ENCODE measurements at regions not wholly inside any gene's neighbourhood (a gene's known extent, or its start where the extent isn't known, plus 50 kb on each side); places are given as distances from the start of the nearest gene placed in this dataset.

- no peak for DNase-seq
- H3K9me3 ChIP-seq (ENCODE audit: low read length) = no peaks in the 10 kb centered on the region
- no peaks in the 10 kb centered on the region for H3K4me1 ChIP-seq (ENCODE audit: low read length)
- no peaks in the 10 kb centered on the region for H3K27me3 ChIP-seq (ENCODE audit: low read length)
- no peak overlapping the region for H2AFZ ChIP-seq (ENCODE audit: low read length)
- H3K27ac ChIP-seq (ENCODE audit: low read length) = no peak overlapping the region
- no peaks in the 10 kb centered on the region for H3K36me3 ChIP-seq (ENCODE audit: insufficient read depth, low read length)
- no peak overlapping the region for H3K4me3 ChIP-seq (ENCODE audit: low read length)
- H3K9ac ChIP-seq (ENCODE audit: low read length) = no peak overlapping the region
- no peak overlapping the region for H3K4me2 ChIP-seq (ENCODE audit: low read depth, low read length, poor library complexity, severe bottlenecking)
- H4K20me1 ChIP-seq (ENCODE audit: insufficient read depth, low read depth, low read length) = no peaks in the 10 kb centered on the region
- no peaks in the 10 kb centered on the region for H3K9me2 ChIP-seq (replicated peaks; ENCODE audit: insufficient read depth, low read length)
- no peaks in the 10 kb centered on the region for H3K79me2 ChIP-seq (ENCODE audit: low read length)
Observed at GRCh38 chr2:18647731-18648130, 58.4 kb upstream of the NT5C1B start.

DNA sequence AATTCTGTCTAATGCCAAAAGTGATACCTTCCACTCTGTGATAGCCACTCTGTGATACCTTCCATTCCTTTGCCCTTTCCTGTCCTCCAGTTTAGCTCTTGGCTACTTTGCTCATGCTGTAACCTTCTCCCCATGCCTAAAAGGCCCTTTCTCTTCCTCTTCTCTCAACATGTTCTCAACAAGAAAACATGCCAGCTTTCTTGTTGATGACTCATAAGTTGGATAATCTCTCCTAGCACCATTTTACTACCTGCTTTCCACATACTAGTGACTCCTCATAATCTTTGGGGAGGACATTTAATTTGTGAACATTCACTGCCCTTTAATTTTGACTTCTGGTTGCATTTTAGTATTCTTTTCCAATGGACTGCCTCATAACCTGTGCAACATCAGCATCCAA is 55.9 kb upstream of the NT5C1B start:
- DNase-seq = no peak
- H3K4me2 ChIP-seq (ENCODE audit: low read depth, low read length, poor library complexity, severe bottlenecking) = no peak overlapping the region
- no peak overlapping the region for H3K27ac ChIP-seq (ENCODE audit: low read length)
- no peaks in the 10 kb centered on the region for H3K27me3 ChIP-seq (ENCODE audit: low read length)
- no peaks in the 10 kb centered on the region for H3K9me2 ChIP-seq (replicated peaks; ENCODE audit: insufficient read depth, low read length)
- H3K79me2 ChIP-seq (ENCODE audit: low read length) = no peaks in the 10 kb centered on the region
- H4K20me1 ChIP-seq (ENCODE audit: insufficient read depth, low read depth, low read length) = no peaks in the 10 kb centered on the region
- no peak overlapping the region for H3K9ac ChIP-seq (ENCODE audit: low read length)
- no peak overlapping the region for H2AFZ ChIP-seq (ENCODE audit: low read length)
- H3K4me1 ChIP-seq (ENCODE audit: low read length) = no peaks in the 10 kb centered on the region
- H3K36me3 ChIP-seq (ENCODE audit: insufficient read depth, low read length) = no peaks in the 10 kb centered on the region
- no peaks in the 10 kb centered on the region for H3K9me3 ChIP-seq (ENCODE audit: low read length)
- no peak overlapping the region for H3K4me3 ChIP-seq (ENCODE audit: low read length)

- no peaks in the 10 kb centered on the region for H3K9me2 ChIP-seq (replicated peaks; ENCODE audit: insufficient read depth, low read length)
- no peak overlapping the region for H2AFZ ChIP-seq (ENCODE audit: low read length)
- no peak overlapping the region for H3K27ac ChIP-seq (ENCODE audit: low read length)
- no peaks in the 10 kb centered on the region for H3K9me3 ChIP-seq (ENCODE audit: low read length)
- DNase-seq = no peak
- H3K27me3 ChIP-seq (ENCODE audit: low read length) = no peaks in the 10 kb centered on the region
- no peaks in the 10 kb centered on the region for H3K79me2 ChIP-seq (ENCODE audit: low read length)
- H3K4me3 ChIP-seq (ENCODE audit: low read length) = no peak overlapping the region
- no peak overlapping the region for H3K9ac ChIP-seq (ENCODE audit: low read length)
- no peaks in the 10 kb centered on the region for H3K36me3 ChIP-seq (ENCODE audit: insufficient read depth, low read length)
- H4K20me1 ChIP-seq (ENCODE audit: insufficient read depth, low read depth, low read length) = no peaks in the 10 kb centered on the region
- H3K4me2 ChIP-seq (ENCODE audit: low read depth, low read length, poor library complexity, severe bottlenecking) = no peak overlapping the region
- H3K4me1 ChIP-seq (ENCODE audit: low read length) = no peaks in the 10 kb centered on the region
Observed at GRCh38 chr2:18644115-18644462, 54.7 kb upstream of the NT5C1B start.

- no peak overlapping the region for H2AFZ ChIP-seq (ENCODE audit: low read length)
- no peaks in the 10 kb centered on the region for H3K9me3 ChIP-seq (ENCODE audit: low read length)
- no peaks in the 10 kb centered on the region for H3K36me3 ChIP-seq (ENCODE audit: insufficient read depth, low read length)
- H3K27ac ChIP-seq (ENCODE audit: low read length) = no peak overlapping the region
- H3K4me3 ChIP-seq (ENCODE audit: low read length) = no peak overlapping the region
- H3K4me1 ChIP-seq (ENCODE audit: low read length) = no peaks in the 10 kb centered on the region
- H4K20me1 ChIP-seq (ENCODE audit: insufficient read depth, low read depth, low read length) = no peaks in the 10 kb centered on the region
- H3K9ac ChIP-seq (ENCODE audit: low read length) = no peak overlapping the region
- no peak for DNase-seq
- no peak overlapping the region for H3K4me2 ChIP-seq (ENCODE audit: low read depth, low read length, poor library complexity, severe bottlenecking)
- no peaks in the 10 kb centered on the region for H3K79me2 ChIP-seq (ENCODE audit: low read length)
- H3K27me3 ChIP-seq (ENCODE audit: low read length) = no peaks in the 10 kb centered on the region
- no peaks in the 10 kb centered on the region for H3K9me2 ChIP-seq (replicated peaks; ENCODE audit: insufficient read depth, low read length)
Observed at GRCh38 chr2:18643326-18644114, 54.2 kb upstream of the NT5C1B start.

GRCh38 chr2:18641823-18642222 is 52.5 kb upstream of the NT5C1B start:
- H3K27me3 ChIP-seq (ENCODE audit: low read length) = no peaks in the 10 kb centered on the region
- no peaks in the 10 kb centered on the region for H3K4me1 ChIP-seq (ENCODE audit: low read length)

GRCh38 chr2:18639756-18640453 is 50.5 kb upstream of the NT5C1B start:
- H3K9ac ChIP-seq (ENCODE audit: low read length) = no peak overlapping the region
- no peaks in the 10 kb centered on the region for H3K9me2 ChIP-seq (replicated peaks; ENCODE audit: insufficient read depth, low read length)
- H4K20me1 ChIP-seq (ENCODE audit: insufficient read depth, low read depth, low read length) = no peaks in the 10 kb centered on the region
- no peak overlapping the region for H2AFZ ChIP-seq (ENCODE audit: low read length)
- no peaks in the 10 kb centered on the region for H3K79me2 ChIP-seq (ENCODE audit: low read length)
- no peak overlapping the region for H3K4me3 ChIP-seq (ENCODE audit: low read length)
- no peaks in the 10 kb centered on the region for H3K9me3 ChIP-seq (ENCODE audit: low read length)
- no peaks in the 10 kb centered on the region for H3K36me3 ChIP-seq (ENCODE audit: insufficient read depth, low read length)
- no peaks in the 10 kb centered on the region for H3K27me3 ChIP-seq (ENCODE audit: low read length)
- no peaks in the 10 kb centered on the region for H3K4me1 ChIP-seq (ENCODE audit: low read length)
- DNase-seq = no peak
- no peak overlapping the region for H3K4me2 ChIP-seq (ENCODE audit: low read depth, low read length, poor library complexity, severe bottlenecking)
- no peak overlapping the region for H3K27ac ChIP-seq (ENCODE audit: low read length)

More at GRCh38 chr2:18641823-18642222, 52.5 kb upstream of the NT5C1B start:
- no peaks in the 10 kb centered on the region for H3K36me3 ChIP-seq (ENCODE audit: insufficient read depth, low read length)
- H4K20me1 ChIP-seq (ENCODE audit: insufficient read depth, low read depth, low read length) = no peaks in the 10 kb centered on the region
- H3K79me2 ChIP-seq (ENCODE audit: low read length) = no peaks in the 10 kb centered on the region
- no peak overlapping the region for H3K9ac ChIP-seq (ENCODE audit: low read length)
- no peak for DNase-seq
- no peak overlapping the region for H2AFZ ChIP-seq (ENCODE audit: low read length)
- H3K27ac ChIP-seq (ENCODE audit: low read length) = no peak overlapping the region
- H3K9me3 ChIP-seq (ENCODE audit: low read length) = no peaks in the 10 kb centered on the region
- no peak overlapping the region for H3K4me3 ChIP-seq (ENCODE audit: low read length)
- H3K4me2 ChIP-seq (ENCODE audit: low read depth, low read length, poor library complexity, severe bottlenecking) = no peak overlapping the region
- H3K9me2 ChIP-seq (replicated peaks; ENCODE audit: insufficient read depth, low read length) = no peaks in the 10 kb centered on the region

All from Karpas-422 (cell line).